ENCODE measurements at regions not wholly inside any gene's neighbourhood (a gene's known extent, or its start where the extent isn't known, plus 50 kb on each side); places are given as distances from the start of the nearest gene placed in this dataset.

DNA sequence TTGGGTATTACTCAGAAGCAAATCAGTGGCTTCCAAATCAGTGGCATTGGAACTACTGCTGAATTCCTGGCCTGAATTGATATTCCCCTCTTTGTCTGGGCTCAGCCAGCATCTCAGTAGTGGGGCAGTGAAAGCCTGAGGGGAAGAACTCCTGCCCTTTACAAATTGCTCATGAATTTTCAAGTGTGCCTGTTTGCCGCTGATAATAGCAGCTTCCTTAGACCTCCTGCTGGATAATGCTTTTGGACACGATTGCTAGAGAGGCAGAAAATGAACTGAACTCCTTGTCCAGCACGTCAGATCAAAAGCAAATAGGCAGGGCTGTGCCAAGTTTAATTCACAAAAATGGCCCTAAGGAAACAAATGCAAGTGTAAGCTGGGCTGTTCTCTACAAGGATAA, 91.3 kb upstream of the GZMB start:
- DNase-seq = no peak
- no peaks in the 10 kb centered on the region for H3K36me3 ChIP-seq
- WGBS, 2 donors = 20% methylated on average over 1 of the region's 3 CpGs; no CpG with 5 or more reads in 1 of the 2 donors
- H3K4me1 ChIP-seq = peaks cover 0 to 9% (median 0%) of the 10 kb centered on the region in 3 donors
- H3K9me3 ChIP-seq = no peaks in the 10 kb centered on the region
- H3K4me3 ChIP-seq = no peak overlapping the region
- peaks cover 0 to 47% (median 0%) of the 10 kb centered on the region in 4 donors for H3K27me3 ChIP-seq
- no peak overlapping the region for H3K27ac ChIP-seq
- no peak for TF ChIP-seq POLR2A (IDR thresholded peaks at IDR 0.05)
- TF ChIP-seq, protein P1, sequence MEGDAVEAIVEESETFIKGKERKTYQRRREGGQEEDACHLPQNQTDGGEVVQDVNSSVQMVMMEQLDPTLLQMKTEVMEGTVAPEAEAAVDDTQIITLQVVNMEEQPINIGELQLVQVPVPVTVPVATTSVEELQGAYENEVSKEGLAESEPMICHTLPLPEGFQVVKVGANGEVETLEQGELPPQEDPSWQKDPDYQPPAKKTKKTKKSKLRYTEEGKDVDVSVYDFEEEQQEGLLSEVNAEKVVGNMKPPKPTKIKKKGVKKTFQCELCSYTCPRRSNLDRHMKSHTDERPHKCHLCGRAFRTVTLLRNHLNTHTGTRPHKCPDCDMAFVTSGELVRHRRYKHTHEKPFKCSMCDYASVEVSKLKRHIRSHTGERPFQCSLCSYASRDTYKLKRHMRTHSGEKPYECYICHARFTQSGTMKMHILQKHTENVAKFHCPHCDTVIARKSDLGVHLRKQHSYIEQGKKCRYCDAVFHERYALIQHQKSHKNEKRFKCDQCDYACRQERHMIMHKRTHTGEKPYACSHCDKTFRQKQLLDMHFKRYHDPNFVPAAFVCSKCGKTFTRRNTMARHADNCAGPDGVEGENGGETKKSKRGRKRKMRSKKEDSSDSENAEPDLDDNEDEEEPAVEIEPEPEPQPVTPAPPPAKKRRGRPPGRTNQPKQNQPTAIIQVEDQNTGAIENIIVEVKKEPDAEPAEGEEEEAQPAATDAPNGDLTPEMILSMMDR (IDR thresholded peaks at IDR 0.05) = no peak
- intact Hi-C loops (cut with DNase I) = no loop called here

DNA sequence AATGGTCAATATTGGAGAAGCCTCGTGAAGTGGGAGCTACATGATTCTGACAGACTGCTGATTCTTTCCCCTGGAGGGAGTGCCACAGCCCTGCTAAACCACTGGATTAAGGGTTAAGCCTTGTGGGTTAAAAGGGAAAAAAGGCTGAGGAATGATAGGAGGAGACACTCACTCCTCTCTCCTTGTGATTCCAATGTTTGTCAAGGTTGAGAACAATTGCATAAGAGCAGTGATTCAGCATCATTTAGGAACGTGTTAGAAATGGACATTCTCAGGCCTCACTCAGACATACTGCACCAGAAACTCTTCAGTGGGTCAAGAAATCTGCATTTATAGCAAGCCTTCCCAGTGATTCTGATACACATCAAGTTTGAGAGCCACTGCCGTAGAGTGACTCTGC, 87.8 kb upstream of the GZMB start:
- WGBS, 2 donors = 47 to 53% methylated on average over 3 of the region's 3 CpGs
- no peak for DNase-seq

DNA sequence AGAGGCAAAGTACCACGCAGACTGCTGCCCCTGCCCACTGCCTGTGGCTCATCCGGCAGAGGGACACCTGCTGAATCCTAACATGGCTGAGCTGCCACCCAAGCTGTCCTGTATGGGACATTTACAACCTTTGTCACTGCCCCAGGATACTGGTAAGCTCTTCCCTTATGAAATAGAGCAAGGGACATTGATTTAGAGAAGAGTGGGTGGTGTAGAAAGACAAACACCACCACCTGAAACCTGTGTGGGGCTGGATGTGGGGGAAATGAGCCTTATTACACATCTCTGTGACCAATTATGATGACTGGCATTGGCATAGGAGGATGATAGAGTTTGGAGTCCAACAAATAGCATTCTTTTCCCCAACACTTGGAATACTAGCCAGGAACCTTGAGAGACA, 81.2 kb upstream of the GZMB start:
- DNase-seq = no peak
- Histone ChIP-seq H3K4me1 (no peaks in the 10 kb centered on the region), H3K4me3 (no peak overlapping the region), H3K36me3 (no peaks in the 10 kb centered on the region), H3K27ac (no peak overlapping the region), H3K9me3 (no peaks in the 10 kb centered on the region), H3K27me3 (peaks cover 0 to 10% (median 0%) of the 10 kb centered on the region in 4 donors)
- TF ChIP-seq, protein P1 (IDR thresholded peaks at IDR 0.05) = no peak
- no peak for TF ChIP-seq POLR2A (IDR thresholded peaks at IDR 0.05)
- intact Hi-C loops (cut with DNase I) = no loop called here
- 75 to 81% methylated on average over 2 of the region's 2 CpGs for WGBS, 2 donors

More for the DNA sequence above, 87.8 kb upstream of the GZMB start:
- Histone ChIP-seq H3K27me3 (peaks cover 0 to 40% (median 0%) of the 10 kb centered on the region in 4 donors), H3K9me3 (no peaks in the 10 kb centered on the region), H3K4me1 (peaks cover 0 to 9% (median 0%) of the 10 kb centered on the region in 3 donors), H3K27ac (no peak overlapping the region), H3K36me3 (no peaks in the 10 kb centered on the region), H3K4me3 (no peak overlapping the region)
- intact Hi-C loops (cut with DNase I) = no loop called here
- TF ChIP-seq, protein P1 (IDR thresholded peaks at IDR 0.05) = no peak
- no peak for TF ChIP-seq POLR2A (IDR thresholded peaks at IDR 0.05)

DNA sequence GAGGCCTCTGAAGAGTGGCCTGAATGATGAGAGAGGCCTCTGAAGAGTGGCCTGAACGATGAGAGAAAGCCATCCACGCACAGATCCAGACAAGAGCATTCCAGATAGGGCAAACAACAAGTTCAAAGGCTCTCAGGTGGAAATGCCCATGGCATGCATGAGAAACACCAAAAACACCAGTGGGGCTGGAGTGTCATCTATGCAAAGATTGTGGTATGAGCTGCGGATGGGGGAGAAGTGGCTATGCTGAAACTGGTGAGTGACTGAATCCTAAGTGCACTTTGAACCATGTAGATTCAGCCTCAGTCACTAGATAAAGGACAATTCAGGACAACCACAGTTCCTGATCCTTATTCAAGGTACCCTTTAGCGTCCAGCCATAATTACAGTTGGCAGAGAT, 79.4 kb upstream of the GZMB start:
- TF ChIP-seq, protein P1 (IDR thresholded peaks at IDR 0.05) = no peak
- no peak for TF ChIP-seq POLR2A (IDR thresholded peaks at IDR 0.05)
- peaks cover 0 to 10% (median 0%) of the 10 kb centered on the region in 4 donors for H3K27me3 ChIP-seq
- 76 to 84% methylated on average over 4 of the region's 4 CpGs for WGBS, 2 donors
- DNase-seq = no peak
- intact Hi-C loops (cut with DNase I) = no loop called here
- H3K27ac ChIP-seq = no peak overlapping the region
- no peaks in the 10 kb centered on the region for H3K9me3 ChIP-seq
- no peaks in the 10 kb centered on the region for H3K36me3 ChIP-seq
- no peaks in the 10 kb centered on the region for H3K4me1 ChIP-seq
- H3K4me3 ChIP-seq = no peak overlapping the region

DNA sequence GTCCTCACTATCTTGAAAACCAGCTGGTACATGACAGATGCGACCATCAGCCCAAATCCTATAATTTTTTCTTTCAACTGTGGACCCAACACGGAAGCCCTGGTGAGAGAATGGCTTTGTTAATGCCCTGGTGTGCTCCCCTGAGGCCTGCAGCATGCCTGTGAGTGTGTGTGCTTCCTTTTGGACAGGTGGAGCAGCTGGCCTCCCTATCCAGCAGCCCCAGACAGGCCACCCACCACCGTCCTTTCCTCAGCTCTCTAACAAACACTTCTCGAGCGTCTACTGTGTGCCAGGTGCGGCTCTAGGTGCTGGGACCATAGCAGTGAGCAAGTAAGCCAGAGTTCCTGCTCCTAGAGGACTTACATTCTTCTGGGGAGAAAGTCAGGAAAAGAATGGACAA, 78.9 kb upstream of the GZMB start:
- intact Hi-C loops (cut with DNase I) = no loop called here
- H3K4me3 ChIP-seq = no peak overlapping the region
- no peaks in the 10 kb centered on the region for H3K9me3 ChIP-seq
- TF ChIP-seq, protein P1 (IDR thresholded peaks at IDR 0.05) = no peak
- TF ChIP-seq POLR2A (IDR thresholded peaks at IDR 0.05) = no peak
- DNase-seq = no peak
- H3K27me3 ChIP-seq = peaks cover 0 to 10% (median 0%) of the 10 kb centered on the region in 4 donors
- no peak overlapping the region for H3K27ac ChIP-seq
- no peaks in the 10 kb centered on the region for H3K4me1 ChIP-seq
- no peaks in the 10 kb centered on the region for H3K36me3 ChIP-seq
- 64 to 80% methylated on average over 2 to 3 of the region's 6 CpGs for WGBS, 2 donors

Data from esophagus squamous epithelium (tissue), 5 donors.